ENCODE measurements at regions not wholly inside any gene's neighbourhood (a gene's known extent, or its start where the extent isn't known, plus 50 kb on each side); places are given as distances from the start of the nearest gene placed in this dataset.

GRCh38 chrX:109312757-109313156 lies 169.1 kb downstream of the GUCY2F start:
- no peak overlapping the region for H3K9ac ChIP-seq (ENCODE audit: low read depth, low read length)
- no peaks in the 10 kb centered on the region for H4K20me1 ChIP-seq (ENCODE audit: insufficient read depth, low read length)
- no peaks in the 10 kb centered on the region for H3K9me3 ChIP-seq (ENCODE audit: insufficient read depth, low read length, severe bottlenecking)
- no peak for ATAC-seq (ENCODE audit: insufficient read depth, low read depth)
- no peaks in the 10 kb centered on the region for H3K4me1 ChIP-seq (ENCODE audit: insufficient read depth, low read length)
- H2AFZ ChIP-seq (ENCODE audit: low read depth, low read length) = no peak overlapping the region
- no peak overlapping the region for H3K27ac ChIP-seq (ENCODE audit: low read length)
- H3K79me2 ChIP-seq (ENCODE audit: insufficient read depth, low read length) = no peaks in the 10 kb centered on the region
- no peak overlapping the region for H3K4me3 ChIP-seq (ENCODE audit: low read depth in 1 of 2, low read length in 2 of 2)
- TF ChIP-seq CTCF (IDR thresholded peaks at IDR 0.05; ENCODE audit: borderline replicate concordance, extremely low read depth, low read length, poor library complexity, severe bottlenecking) (no peak), EZH2 (IDR thresholded peaks at IDR 0.05; ENCODE audit: borderline replicate concordance, low read depth, low read length, severe bottlenecking) (no peak)
- no peak overlapping the region for H3K4me2 ChIP-seq (ENCODE audit: insufficient read depth, low read length)
- DNase-seq = no peak
- no peaks in the 10 kb centered on the region for H3K27me3 ChIP-seq (ENCODE audit: insufficient read depth, low read length, poor library complexity)
- H3K36me3 ChIP-seq (ENCODE audit: insufficient read depth, low read length) = no peaks in the 10 kb centered on the region

- Histone ChIP-seq H3K27ac (ENCODE audit: low read length) (no peak overlapping the region), H3K4me1 (ENCODE audit: insufficient read depth, low read length) (no peaks in the 10 kb centered on the region), H3K9me3 (ENCODE audit: insufficient read depth, low read length, severe bottlenecking) (no peaks in the 10 kb centered on the region), H3K36me3 (ENCODE audit: insufficient read depth, low read length) (no peaks in the 10 kb centered on the region), H3K79me2 (ENCODE audit: insufficient read depth, low read length) (no peaks in the 10 kb centered on the region), H3K4me3 (ENCODE audit: low read depth in 1 of 2, low read length in 2 of 2) (no peak overlapping the region), H3K27me3 (ENCODE audit: insufficient read depth, low read length, poor library complexity) (no peaks in the 10 kb centered on the region), H4K20me1 (ENCODE audit: insufficient read depth, low read length) (no peaks in the 10 kb centered on the region), H2AFZ (ENCODE audit: low read depth, low read length) (no peak overlapping the region), H3K9ac (ENCODE audit: low read depth, low read length) (no peak overlapping the region), H3K4me2 (ENCODE audit: insufficient read depth, low read length) (no peak overlapping the region)
- ATAC-seq (ENCODE audit: insufficient read depth, low read depth) (no peak), DNase-seq (no peak)
- TF ChIP-seq EZH2 (IDR thresholded peaks at IDR 0.05; ENCODE audit: borderline replicate concordance, low read depth, low read length, severe bottlenecking) (no peak), CTCF (IDR thresholded peaks at IDR 0.05; ENCODE audit: borderline replicate concordance, extremely low read depth, low read length, poor library complexity, severe bottlenecking) (no peak)
Observed at GRCh38 chrX:109310031-109310430, 171.9 kb downstream of the GUCY2F start.

- DNase-seq = no peak
- H3K9me3 ChIP-seq (ENCODE audit: insufficient read depth, low read length, severe bottlenecking) = no peaks in the 10 kb centered on the region
- no peak overlapping the region for H3K9ac ChIP-seq (ENCODE audit: low read depth, low read length)
- H4K20me1 ChIP-seq (ENCODE audit: insufficient read depth, low read length) = no peaks in the 10 kb centered on the region
- H3K4me2 ChIP-seq (ENCODE audit: insufficient read depth, low read length) = no peak overlapping the region
- no peak for TF ChIP-seq EZH2 (IDR thresholded peaks at IDR 0.05; ENCODE audit: borderline replicate concordance, low read depth, low read length, severe bottlenecking)
- no peak for TF ChIP-seq CTCF (IDR thresholded peaks at IDR 0.05; ENCODE audit: borderline replicate concordance, extremely low read depth, low read length, poor library complexity, severe bottlenecking)
- H3K27me3 ChIP-seq (ENCODE audit: insufficient read depth, low read length, poor library complexity) = no peaks in the 10 kb centered on the region
- no peak overlapping the region for H2AFZ ChIP-seq (ENCODE audit: low read depth, low read length)
- no peaks in the 10 kb centered on the region for H3K4me1 ChIP-seq (ENCODE audit: insufficient read depth, low read length)
- H3K36me3 ChIP-seq (ENCODE audit: insufficient read depth, low read length) = no peaks in the 10 kb centered on the region
- H3K79me2 ChIP-seq (ENCODE audit: insufficient read depth, low read length) = no peaks in the 10 kb centered on the region
- H3K27ac ChIP-seq (ENCODE audit: low read length) = no peak overlapping the region
- no peak overlapping the region for H3K4me3 ChIP-seq (ENCODE audit: low read depth in 1 of 2, low read length in 2 of 2)
- ATAC-seq (ENCODE audit: insufficient read depth, low read depth) = no peak
Observed at GRCh38 chrX:109301177-109301576, 180.7 kb downstream of the GUCY2F start.

- TF ChIP-seq EZH2 (IDR thresholded peaks at IDR 0.05; ENCODE audit: borderline replicate concordance, low read depth, low read length, severe bottlenecking) (no peak), CTCF (IDR thresholded peaks at IDR 0.05; ENCODE audit: borderline replicate concordance, extremely low read depth, low read length, poor library complexity, severe bottlenecking) (no peak)
- no peak overlapping the region for H3K9ac ChIP-seq (ENCODE audit: low read depth, low read length)
- H3K79me2 ChIP-seq (ENCODE audit: insufficient read depth, low read length) = no peaks in the 10 kb centered on the region
- no peak for DNase-seq
- H3K36me3 ChIP-seq (ENCODE audit: insufficient read depth, low read length) = no peaks in the 10 kb centered on the region
- no peaks in the 10 kb centered on the region for H4K20me1 ChIP-seq (ENCODE audit: insufficient read depth, low read length)
- ATAC-seq (ENCODE audit: insufficient read depth, low read depth) = no peak
- no peaks in the 10 kb centered on the region for H3K4me1 ChIP-seq (ENCODE audit: insufficient read depth, low read length)
- H3K4me3 ChIP-seq (ENCODE audit: low read depth in 1 of 2, low read length in 2 of 2) = no peak overlapping the region
- no peak overlapping the region for H3K27ac ChIP-seq (ENCODE audit: low read length)
- no peak overlapping the region for H3K4me2 ChIP-seq (ENCODE audit: insufficient read depth, low read length)
- no peak overlapping the region for H2AFZ ChIP-seq (ENCODE audit: low read depth, low read length)
- H3K27me3 ChIP-seq (ENCODE audit: insufficient read depth, low read length, poor library complexity) = no peaks in the 10 kb centered on the region
- H3K9me3 ChIP-seq (ENCODE audit: insufficient read depth, low read length, severe bottlenecking) = no peaks in the 10 kb centered on the region
Observed at GRCh38 chrX:109300415-109300814, 181.5 kb downstream of the GUCY2F start.
